ENCODE measurements at regions not wholly inside any gene's neighbourhood (a gene's known extent, or its start where the extent isn't known, plus 50 kb on each side); places are given as distances from the start of the nearest gene placed in this dataset.

DNA sequence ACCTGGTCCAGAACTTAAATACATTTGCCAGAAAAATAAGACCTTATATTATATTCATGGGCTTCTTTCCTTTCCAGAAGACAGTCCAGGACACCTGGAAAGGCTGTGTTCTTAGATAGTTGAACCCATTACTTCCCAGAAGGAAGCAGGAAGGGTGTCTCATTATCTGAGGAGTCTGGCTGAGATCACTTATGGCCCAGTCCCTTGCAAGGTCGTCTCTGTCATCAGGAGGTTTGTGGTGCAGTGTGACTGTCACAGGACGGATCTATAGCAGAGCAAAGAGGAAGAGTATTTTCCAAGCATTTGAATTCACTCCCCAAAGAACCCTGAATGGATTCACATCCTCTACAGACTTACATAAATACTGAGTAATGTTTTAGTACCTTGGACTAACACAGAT lies 270.7 kb upstream of the MTNR1B start:
- no peaks in the 10 kb centered on the region for H3K4me1 ChIP-seq
- no peak for DNase-seq (ENCODE audit: low spot score in 2 of 2)
- no peaks in the 10 kb centered on the region for H3K36me3 ChIP-seq
- H3K27me3 ChIP-seq, result no peaks in the 10 kb centered on the region
- H3K27ac ChIP-seq, result no peak overlapping the region
- intact Hi-C loops (cut with DNase I), result no loop called here
- TF ChIP-seq, protein P1, sequence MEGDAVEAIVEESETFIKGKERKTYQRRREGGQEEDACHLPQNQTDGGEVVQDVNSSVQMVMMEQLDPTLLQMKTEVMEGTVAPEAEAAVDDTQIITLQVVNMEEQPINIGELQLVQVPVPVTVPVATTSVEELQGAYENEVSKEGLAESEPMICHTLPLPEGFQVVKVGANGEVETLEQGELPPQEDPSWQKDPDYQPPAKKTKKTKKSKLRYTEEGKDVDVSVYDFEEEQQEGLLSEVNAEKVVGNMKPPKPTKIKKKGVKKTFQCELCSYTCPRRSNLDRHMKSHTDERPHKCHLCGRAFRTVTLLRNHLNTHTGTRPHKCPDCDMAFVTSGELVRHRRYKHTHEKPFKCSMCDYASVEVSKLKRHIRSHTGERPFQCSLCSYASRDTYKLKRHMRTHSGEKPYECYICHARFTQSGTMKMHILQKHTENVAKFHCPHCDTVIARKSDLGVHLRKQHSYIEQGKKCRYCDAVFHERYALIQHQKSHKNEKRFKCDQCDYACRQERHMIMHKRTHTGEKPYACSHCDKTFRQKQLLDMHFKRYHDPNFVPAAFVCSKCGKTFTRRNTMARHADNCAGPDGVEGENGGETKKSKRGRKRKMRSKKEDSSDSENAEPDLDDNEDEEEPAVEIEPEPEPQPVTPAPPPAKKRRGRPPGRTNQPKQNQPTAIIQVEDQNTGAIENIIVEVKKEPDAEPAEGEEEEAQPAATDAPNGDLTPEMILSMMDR (IDR thresholded peaks at IDR 0.05), result no peak
- H3K4me3 ChIP-seq, result no peak overlapping the region
- no peaks in the 10 kb centered on the region for H3K9me3 ChIP-seq

DNA sequence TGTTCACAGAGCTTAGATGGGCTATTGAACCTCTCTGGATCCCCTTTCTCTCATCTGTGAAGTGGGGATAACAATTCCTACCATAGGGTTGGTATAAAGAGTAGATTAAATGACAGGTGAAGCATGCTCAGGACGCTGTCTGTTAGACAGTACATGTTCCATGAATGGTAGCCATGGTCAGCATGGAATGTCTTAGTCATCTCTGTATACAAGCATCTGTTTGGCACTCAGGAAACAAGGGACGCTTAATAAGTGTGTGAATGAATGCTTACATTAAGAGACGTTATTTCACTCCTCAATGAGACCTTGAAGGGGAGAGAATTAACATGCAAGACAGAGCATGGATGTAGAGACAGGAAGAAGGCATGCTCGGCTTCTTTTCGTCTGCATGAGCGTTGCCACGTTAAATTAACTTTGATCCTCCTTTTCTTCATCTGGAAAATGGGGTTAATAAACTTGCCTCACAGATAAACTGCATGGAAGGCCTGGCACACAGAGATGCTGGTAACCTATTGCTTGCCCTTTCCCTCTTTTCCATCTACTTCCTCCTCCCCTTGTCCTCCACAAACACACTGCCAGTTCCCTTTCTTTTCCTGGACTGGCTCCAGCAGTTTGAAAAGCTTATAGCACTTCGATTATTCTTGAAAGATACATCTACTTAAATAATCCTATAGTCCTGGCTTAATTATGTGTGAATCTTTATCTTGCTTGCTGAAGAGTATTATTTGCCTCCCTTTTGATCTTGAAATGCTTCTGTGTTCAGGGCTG lies 267.2 kb upstream of the MTNR1B start:
- TF ChIP-seq, protein P1 (IDR thresholded peaks at IDR 0.05), result no peak
- no peak overlapping the region for H3K27ac ChIP-seq
- H3K9me3 ChIP-seq, result no peaks in the 10 kb centered on the region
- intact Hi-C loops (cut with DNase I), result no loop called here
- H3K27me3 ChIP-seq, result no peaks in the 10 kb centered on the region
- H3K36me3 ChIP-seq, result no peaks in the 10 kb centered on the region
- no peak for DNase-seq (ENCODE audit: low spot score in 2 of 2)
- no peak overlapping the region for H3K4me3 ChIP-seq
- peaks cover 4% of the 10 kb centered on the region in 2 donors for H3K4me1 ChIP-seq

- peaks cover 4 to 8% of the 10 kb centered on the region in 2 donors for H3K4me1 ChIP-seq
- no peak overlapping the region for H3K4me3 ChIP-seq
- H3K36me3 ChIP-seq, result no peaks in the 10 kb centered on the region
- intact Hi-C loops (cut with DNase I), result no loop called here
- H3K9me3 ChIP-seq, result no peaks in the 10 kb centered on the region
- no peak overlapping the region for H3K27ac ChIP-seq
- no peak for DNase-seq (ENCODE audit: low spot score in 2 of 2)
- TF ChIP-seq, protein P1 (IDR thresholded peaks at IDR 0.05), result no peak
- H3K27me3 ChIP-seq, result no peaks in the 10 kb centered on the region
Observed at GRCh38 chr11:92702805-92703448, 266.5 kb upstream of the MTNR1B start.

DNA sequence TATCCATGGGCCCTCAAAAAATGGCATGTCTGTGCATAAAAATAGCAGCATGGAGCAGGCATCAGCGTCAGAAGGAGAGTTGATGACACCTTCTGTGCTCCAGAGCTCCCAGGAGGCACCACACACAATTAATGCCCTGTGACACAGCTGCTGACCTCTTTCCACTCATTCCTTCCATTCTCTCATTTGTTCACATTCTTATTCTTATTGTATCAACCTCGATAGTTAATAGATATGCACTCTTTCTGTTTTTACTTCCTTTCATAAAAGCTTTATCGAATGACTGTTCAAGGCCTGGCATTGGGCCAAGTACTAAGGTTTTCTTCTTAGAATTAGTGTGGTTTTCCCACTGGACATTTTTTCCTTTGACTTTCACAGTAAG lies 266.0 kb upstream of the MTNR1B start:
- H3K9me3 ChIP-seq, result no peaks in the 10 kb centered on the region
- no peak for DNase-seq (ENCODE audit: low spot score in 2 of 2)
- H3K27me3 ChIP-seq, result no peaks in the 10 kb centered on the region
- intact Hi-C loops (cut with DNase I), result no loop called here
- TF ChIP-seq, protein P1 (IDR thresholded peaks at IDR 0.05), result no peak
- H3K27ac ChIP-seq, result no peak overlapping the region
- H3K4me3 ChIP-seq, result no peak overlapping the region
- H3K4me1 ChIP-seq, result peaks cover 4 to 10% of the 10 kb centered on the region in 2 donors
- no peaks in the 10 kb centered on the region for H3K36me3 ChIP-seq

GRCh38 chr11:92707173-92707619 lies 262.3 kb upstream of the MTNR1B start:
- no peaks in the 10 kb centered on the region for H3K27me3 ChIP-seq
- TF ChIP-seq, protein P1 (IDR thresholded peaks at IDR 0.05), result no peak
- DNase-seq (ENCODE audit: low spot score in 2 of 2), result no peak
- intact Hi-C loops (cut with DNase I), result no loop called here
- H3K36me3 ChIP-seq, result no peaks in the 10 kb centered on the region
- no peak overlapping the region for H3K4me3 ChIP-seq
- no peaks in the 10 kb centered on the region for H3K9me3 ChIP-seq
- peak overlapping the region; percentile 43 to 56 for H3K27ac ChIP-seq
- peaks cover 4 to 10% of the 10 kb centered on the region in 2 donors for H3K4me1 ChIP-seq

Data from ascending aorta (tissue), 2 donors.